Vagina (tissue), 2 donors: ENCODE measurements at regions not wholly inside any gene's neighbourhood (a gene's known extent, or its start where the extent isn't known, plus 50 kb on each side); places are given as distances from the start of the nearest gene placed in this dataset.

Experiments
- POLR2A ChIP-seq, 2 donors: fragments of 450-650 bp; IDR thresholded peaks; one replicate each; pipeline ENCODE4 v1.6.1; 2017; ENCODE audit warnings: antibody characterized with exemption in 2 of 2, mild to moderate bottlenecking in 2 of 2, moderate library complexity in 2 of 2
- POLR2AphosphoS5 ChIP-seq, 2 donors: sonication (generic); formaldehyde crosslinking; IDR thresholded peaks; one replicate each; pipeline ENCODE4 v1.9.0; 2017; ENCODE audit warnings: antibody characterized with exemption in 2 of 2, mild to moderate bottlenecking in 2 of 2, low read depth in 1 of 2; ENCODE audit not compliant: insufficient read depth in 1 of 2
- TF ChIP-seq, protein P1 (sequence below), 3 experiments: fragments of 450-650 bp in 2 of 3; fragments of 200-600 bp in 1 of 3; sonication (generic) in 1 of 3; IDR thresholded peaks; one replicate each; pipeline ENCODE4 v1.5.1; 2017 to 2019; ENCODE audit warnings: antibody characterized with exemption in 3 of 3, mild to moderate bottlenecking in 2 of 3, moderate library complexity in 2 of 3

DNA sequence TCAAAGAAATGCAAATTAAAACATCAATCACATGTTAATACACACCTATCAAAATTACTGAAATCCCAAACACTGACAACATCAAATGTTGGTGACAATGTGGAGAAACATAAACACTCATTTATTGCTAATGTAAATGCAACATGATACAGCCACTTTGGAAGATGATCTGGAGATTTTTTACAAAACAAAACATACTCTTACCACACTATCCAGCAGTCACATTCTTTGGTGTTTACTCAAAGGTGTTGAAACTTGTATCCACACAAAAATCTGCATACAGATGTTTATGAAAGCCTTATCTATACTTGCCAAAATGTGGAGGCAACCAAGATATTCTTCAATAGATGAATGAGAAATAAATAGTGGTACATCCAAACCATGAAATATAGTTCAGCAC is 1219.5 kb upstream of the PCDH20 start:
- TF ChIP-seq, protein P1, sequence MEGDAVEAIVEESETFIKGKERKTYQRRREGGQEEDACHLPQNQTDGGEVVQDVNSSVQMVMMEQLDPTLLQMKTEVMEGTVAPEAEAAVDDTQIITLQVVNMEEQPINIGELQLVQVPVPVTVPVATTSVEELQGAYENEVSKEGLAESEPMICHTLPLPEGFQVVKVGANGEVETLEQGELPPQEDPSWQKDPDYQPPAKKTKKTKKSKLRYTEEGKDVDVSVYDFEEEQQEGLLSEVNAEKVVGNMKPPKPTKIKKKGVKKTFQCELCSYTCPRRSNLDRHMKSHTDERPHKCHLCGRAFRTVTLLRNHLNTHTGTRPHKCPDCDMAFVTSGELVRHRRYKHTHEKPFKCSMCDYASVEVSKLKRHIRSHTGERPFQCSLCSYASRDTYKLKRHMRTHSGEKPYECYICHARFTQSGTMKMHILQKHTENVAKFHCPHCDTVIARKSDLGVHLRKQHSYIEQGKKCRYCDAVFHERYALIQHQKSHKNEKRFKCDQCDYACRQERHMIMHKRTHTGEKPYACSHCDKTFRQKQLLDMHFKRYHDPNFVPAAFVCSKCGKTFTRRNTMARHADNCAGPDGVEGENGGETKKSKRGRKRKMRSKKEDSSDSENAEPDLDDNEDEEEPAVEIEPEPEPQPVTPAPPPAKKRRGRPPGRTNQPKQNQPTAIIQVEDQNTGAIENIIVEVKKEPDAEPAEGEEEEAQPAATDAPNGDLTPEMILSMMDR (IDR thresholded peaks at IDR 0.05), result no peak
- TF ChIP-seq POLR2A (IDR thresholded peaks at IDR 0.05), result no peak
- no peak for TF ChIP-seq POLR2AphosphoS5 (IDR thresholded peaks at IDR 0.05; ENCODE audit: insufficient read depth in 1 of 2, low read depth in 1 of 2)
